CD14-positive monocyte (primary cell): ENCODE measurements at regions not wholly inside any gene's neighbourhood (a gene's known extent, or its start where the extent isn't known, plus 50 kb on each side); places are given as distances from the start of the nearest gene placed in this dataset.

Experiments used
- DNase-seq, 3 donors: peaks; one replicate each; pipeline ENCODE4 v3.0.0-alpha.2; 2011 to 2022
- H2AFZ ChIP-seq: 2 replicates; pipeline ENCODE4 v1.6.0; 2012; ENCODE audit warnings: mild to moderate bottlenecking, low read depth, low read length, inconsistent platforms; ENCODE audit not compliant: insufficient read depth, poor library complexity, severe bottlenecking
- H3K27ac ChIP-seq, 2 donors: 1 replicate in 1 of 2; 2 replicates in 1 of 2; pipeline ENCODE4 v1.5.1; 2012 to 2013; ENCODE audit warnings: low read length in 2 of 2, control low read depth in 1 of 2, inconsistent platforms in 1 of 2, low read depth in 1 of 2, mild to moderate bottlenecking in 1 of 2
- H3K27me3 ChIP-seq, 2 donors: one replicate each; pipeline versions ENCODE4 v1.6.0 to v1.6.1; 2011 to 2013; ENCODE audit warnings: low read length in 2 of 2; ENCODE audit not compliant: control insufficient read depth in 2 of 2, insufficient read depth in 2 of 2
- H3K36me3 ChIP-seq, 2 donors: replicated peaks in 1 of 2; 1 replicate in 1 of 2; 2 replicates in 1 of 2; pipeline versions ENCODE4 v1.5.1 to v1.6.1; 2012 to 2013; ENCODE audit warnings: low read length in 2 of 2, control low read depth in 1 of 2, inconsistent platforms in 1 of 2, mild to moderate bottlenecking in 1 of 2; ENCODE audit not compliant: insufficient read depth in 2 of 2, control insufficient read depth in 1 of 2
- H3K4me1 ChIP-seq, 2 donors: 1 replicate in 1 of 2; 2 replicates in 1 of 2; pipeline versions ENCODE4 v1.5.1 to v1.6.1; 2012 to 2013; ENCODE audit warnings: low read length in 2 of 2, control low read depth in 1 of 2, inconsistent platforms in 1 of 2, mild to moderate bottlenecking in 1 of 2, moderate library complexity in 1 of 2; ENCODE audit not compliant: insufficient read depth in 2 of 2, control insufficient read depth in 1 of 2
- H3K4me2 ChIP-seq: replicated peaks from 2 replicates; pipeline ENCODE3; 2012; ENCODE audit warnings: low read length, moderate library complexity, mild to moderate bottlenecking; ENCODE audit not compliant: poor library complexity, severe bottlenecking; ENCODE audit errors: extremely low read depth
- H3K4me3 ChIP-seq, 3 experiments: fragments of 200-600 bp in 1 of 3; sonication (generic) in 1 of 3; replicated peaks in 1 of 3; 1 replicate in 2 of 3; 2 replicates in 1 of 3; pipeline ENCODE4 v1.5.1; 2011 to 2013; ENCODE audit warnings: low read length in 3 of 3, mild to moderate bottlenecking in 3 of 3, control low read depth in 2 of 3, low read depth in 2 of 3, inconsistent platforms in 1 of 3, moderate library complexity in 1 of 3
- H3K79me2 ChIP-seq: 2 replicates; pipeline ENCODE4 v1.6.0; 2012; ENCODE audit warnings: mild to moderate bottlenecking, control low read depth, inconsistent platforms, low read length, moderate library complexity; ENCODE audit not compliant: insufficient read depth
- H3K9ac ChIP-seq: 2 replicates; pipeline ENCODE4 v1.6.0; 2017; ENCODE audit warnings: low read length, mild to moderate bottlenecking; ENCODE audit not compliant: insufficient read depth, poor library complexity, severe bottlenecking
- H3K9me3 ChIP-seq, 2 donors: replicated peaks in 1 of 2; 1 replicate in 1 of 2; 2 replicates in 1 of 2; pipeline versions ENCODE4 v1.5.1 to v1.6.1; 2012 to 2013; ENCODE audit warnings: low read length in 2 of 2, control low read depth in 1 of 2; ENCODE audit not compliant: control insufficient read depth in 1 of 2, insufficient read depth in 1 of 2
- H4K20me1 ChIP-seq: 2 replicates; pipeline ENCODE4 v1.6.0; 2012; ENCODE audit warnings: mild to moderate bottlenecking, low read length, control low read depth, moderate library complexity; ENCODE audit not compliant: insufficient read depth
- H3K27ac Mint-ChIP-seq, 7 donors: one replicate each; pipeline ENCODE4 v1.8.0; 2020; ENCODE audit warnings: mild to moderate bottlenecking in 7 of 7, mixed read lengths in 7 of 7, moderate library complexity in 6 of 7, inconsistent platforms in 2 of 7
- H3K27me3 Mint-ChIP-seq, 3 donors: one replicate each; pipeline ENCODE4 v1.8.0; 2021 to 2022; ENCODE audit warnings: low read depth in 3 of 3, mild to moderate bottlenecking in 3 of 3, mixed read lengths in 3 of 3, moderate library complexity in 3 of 3, inconsistent platforms in 1 of 3
- H3K36me3 Mint-ChIP-seq, 2 donors: one replicate each; pipeline ENCODE4 v1.8.0; 2020; ENCODE audit warnings: mixed read lengths in 2 of 2, inconsistent platforms in 1 of 2, mild to moderate bottlenecking in 1 of 2
- H3K4me1 Mint-ChIP-seq: one replicate; pipeline ENCODE4 v1.8.0; 2020; ENCODE audit warnings: mild to moderate bottlenecking, mixed read lengths
- H3K4me3 Mint-ChIP-seq, 2 donors: one replicate each; pipeline ENCODE4 v1.8.0; 2020; ENCODE audit warnings: mild to moderate bottlenecking in 2 of 2, mixed read lengths in 2 of 2, moderate library complexity in 1 of 2
- H3K9me3 Mint-ChIP-seq, 7 donors: one replicate each; pipeline ENCODE4 v1.8.0; 2020 to 2022; ENCODE audit warnings: mixed read lengths in 7 of 7, mild to moderate bottlenecking in 6 of 7, moderate library complexity in 6 of 7, inconsistent platforms in 2 of 7
- CTCF ChIP-seq: fragments of 200-600 bp; IDR thresholded peaks from one replicate; pipeline ENCODE4 v1.8.0; 2022; ENCODE audit warnings: antibody characterized with exemption, mild to moderate bottlenecking
- WGBS: methylation state at CpG from one replicate; pipeline ENCODE4 v1.1.5; 2013; ENCODE audit warnings: missing lambda C conversion rate; ENCODE audit not compliant: insufficient coverage; 5-methylcytosine and 5-hydroxymethylcytosine counted together
- intact Hi-C, 2 donors: fragments of 100-400 bp; cut with micrococcal nuclease; formaldehyde crosslinking; loops; one replicate each; pipeline versions ENCODE4 v1.15.0 to v1.15.1; 2023

- no peaks in the 10 kb centered on the region for H4K20me1 ChIP-seq
- H3K36me3 ChIP-seq: no peaks in the 10 kb centered on the region
- 100% methylated on average over 2 of the region's 4 CpGs for WGBS
- Mint-ChIP-seq H3K4me3 (no peak overlapping the region), H3K9me3 (peaks cover 6 to 14% (median 10%) of the 10 kb centered on the region in 7 donors), H3K4me1 (no peaks in the 10 kb centered on the region), H3K27me3 (peaks cover 0 to 3% (median 0%) of the 10 kb centered on the region in 3 donors), H3K27ac (no peak overlapping the region), H3K36me3 (no peaks in the 10 kb centered on the region)
- no peak overlapping the region for H3K27ac ChIP-seq
- H3K79me2 ChIP-seq: no peaks in the 10 kb centered on the region
- TF ChIP-seq CTCF: no peak
- no peaks in the 10 kb centered on the region for H3K27me3 ChIP-seq
- H3K4me3 ChIP-seq: no peak overlapping the region
- no peak overlapping the region for H3K9ac ChIP-seq
- no peak overlapping the region for H3K4me2 ChIP-seq
- DNase-seq: no peak
- no peaks in the 10 kb centered on the region for H3K4me1 ChIP-seq
- H2AFZ ChIP-seq: no peak overlapping the region
- H3K9me3 ChIP-seq: peaks cover 0 to 3% of the 10 kb centered on the region in 2 donors
- intact Hi-C loops: no loop called here
These were observed 116.7 kb upstream of the CHRM3 start for GRCh38 chr1:239269706-239270105.

- H3K27ac ChIP-seq: no peak overlapping the region
- TF ChIP-seq CTCF: no peak
- no CpG with 5 or more reads among the region's 4 CpGs for whole genome bisulfite sequencing
- Mint-ChIP-seq H3K27ac (no peak overlapping the region), H3K9me3 (peaks cover 6 to 14% (median 8%) of the 10 kb centered on the region in 7 donors), H3K27me3 (peaks cover 0 to 3% (median 0%) of the 10 kb centered on the region in 3 donors), H3K4me3 (no peak overlapping the region), H3K36me3 (no peaks in the 10 kb centered on the region), H3K4me1 (no peaks in the 10 kb centered on the region)
- intact Hi-C loops: no loop called here
- no peaks in the 10 kb centered on the region for H3K36me3 ChIP-seq
- no peak overlapping the region for H3K4me2 ChIP-seq
- no peaks in the 10 kb centered on the region for H3K27me3 ChIP-seq
- H3K4me3 ChIP-seq: no peak overlapping the region
- no peaks in the 10 kb centered on the region for H4K20me1 ChIP-seq
- H3K79me2 ChIP-seq: no peaks in the 10 kb centered on the region
- no peak overlapping the region for H3K9ac ChIP-seq
- no peak overlapping the region for H2AFZ ChIP-seq
- H3K9me3 ChIP-seq: peaks cover 0 to 3% of the 10 kb centered on the region in 2 donors
- no peaks in the 10 kb centered on the region for H3K4me1 ChIP-seq
- no peak for DNase-seq
These were observed 117.4 kb upstream of the CHRM3 start for GRCh38 chr1:239268941-239269340.
